Sigmoid colon (tissue), 4 donors: ENCODE measurements at regions not wholly inside any gene's neighbourhood (a gene's known extent, or its start where the extent isn't known, plus 50 kb on each side); places are given as distances from the start of the nearest gene placed in this dataset.

ENCODE experiments used
- CTCF ChIP-seq, 4 experiments: fragments of 450-650 bp in 3 of 4; fragments of 200-600 bp in 1 of 4; IDR thresholded peaks; one replicate each; pipeline ENCODE4 v1.5.1; 2016 to 2019; ENCODE audit warnings: antibody characterized with exemption in 4 of 4, mild to moderate bottlenecking in 3 of 4, moderate library complexity in 2 of 4
- EP300 ChIP-seq, 4 donors: sonication (generic); formaldehyde crosslinking; IDR thresholded peaks; one replicate each; pipeline ENCODE4 v1.6.1; 2017; ENCODE audit warnings: antibody characterized with exemption in 4 of 4
- POLR2A ChIP-seq, 2 donors: fragments of 450-650 bp; IDR thresholded peaks; one replicate each; pipeline ENCODE4 v1.6.1; 2016; ENCODE audit warnings: antibody characterized with exemption in 2 of 2, mild to moderate bottlenecking in 2 of 2, moderate library complexity in 2 of 2
- POLR2AphosphoS5 ChIP-seq, 4 donors: sonication (generic); formaldehyde crosslinking; IDR thresholded peaks; one replicate each; pipeline ENCODE4 v1.6.1; 2017; ENCODE audit warnings: antibody characterized with exemption in 4 of 4

GRCh38 chr2:33913071-33913616 is 314.0 kb upstream of the FAM98A start:
- TF ChIP-seq CTCF (IDR thresholded peaks at IDR 0.05) (no peak), POLR2AphosphoS5 (IDR thresholded peaks at IDR 0.05) (no peak), EP300 (IDR thresholded peaks at IDR 0.05) (no peak), POLR2A (IDR thresholded peaks at IDR 0.05) (no peak)
